ENCODE measurements at regions not wholly inside any gene's neighbourhood (a gene's known extent, or its start where the extent isn't known, plus 50 kb on each side); places are given as distances from the start of the nearest gene placed in this dataset.
A peak's percentile ranks its signal among the peaks of the same experiment; 100 is the strongest.

- peak in 7 of 8 donors; percentile 38 to 77 (median 71) for ATAC-seq
- Histone ChIP-seq H3K36me3 (no peaks in the 10 kb centered on the region), H3K27ac (peak overlapping the region in 1 of 10 donors; percentile 15), H3K27me3 (no peaks in the 10 kb centered on the region), H3K4me3 (no peak overlapping the region), H3K9me3 (peaks cover 0 to 6% (median 0%) of the 10 kb centered on the region in 11 donors), H3K4me1 (no peaks in the 10 kb centered on the region)
- WGBS, 2 donors: 62 to 66% methylated on average over 5 of the region's 5 CpGs
- TF ChIP-seq CTCF (IDR thresholded peaks at IDR 0.05): no peak
- DNase-seq: peak in 1 of 2 donors; percentile 20
- intact Hi-C loops (cut with DNase I): no loop called here
Observed at GRCh38 chr1:238409932-238410331, 519.2 kb upstream of the ZP4 start.

- Histone ChIP-seq H3K9me3 (peaks cover 0 to 6% (median 0%) of the 10 kb centered on the region in 11 donors), H3K36me3 (no peaks in the 10 kb centered on the region), H3K4me1 (no peaks in the 10 kb centered on the region), H3K27ac (peak overlapping the region in 1 of 10 donors; percentile 15), H3K27me3 (no peaks in the 10 kb centered on the region), H3K4me3 (no peak overlapping the region)
- ATAC-seq (peak in 7 of 8 donors; percentile 51 to 87 (median 64)), DNase-seq (peak in 1 of 2 donors; percentile 7)
- intact Hi-C loops (cut with DNase I): no loop called here
- no peak for TF ChIP-seq CTCF (IDR thresholded peaks at IDR 0.05)
- 64 to 69% methylated on average over 3 of the region's 3 CpGs for WGBS, 2 donors
Observed at GRCh38 chr1:238409191-238409850, 518.6 kb upstream of the ZP4 start.

- Histone ChIP-seq H3K4me1 (no peaks in the 10 kb centered on the region), H3K36me3 (no peaks in the 10 kb centered on the region), H3K27me3 (no peaks in the 10 kb centered on the region), H3K27ac (no peak overlapping the region), H3K9me3 (peaks cover 0 to 6% (median 0%) of the 10 kb centered on the region in 11 donors), H3K4me3 (no peak overlapping the region)
- DNase-seq (no peak), ATAC-seq (no peak)
- 90% methylated on average over 3 of the region's 3 CpGs for WGBS, 2 donors
- intact Hi-C loops (cut with DNase I): no loop called here
- TF ChIP-seq CTCF (IDR thresholded peaks at IDR 0.05): no peak
Observed at GRCh38 chr1:238408737-238409136, 518.0 kb upstream of the ZP4 start.

- DNase-seq (no peak), ATAC-seq (no peak)
- H3K9me3 ChIP-seq: peaks cover 0 to under 1% (median 0%) of the 10 kb centered on the region in 11 donors
- no peak overlapping the region for H3K27ac ChIP-seq
- whole genome bisulfite sequencing, 2 donors: 65 to 68% methylated on average over 3 of the region's 3 CpGs
- no peak overlapping the region for H3K4me3 ChIP-seq
- H3K4me1 ChIP-seq: no peaks in the 10 kb centered on the region
- H3K27me3 ChIP-seq: no peaks in the 10 kb centered on the region
- no peaks in the 10 kb centered on the region for H3K36me3 ChIP-seq
- TF ChIP-seq CTCF (IDR thresholded peaks at IDR 0.05): no peak
- intact Hi-C loops (cut with DNase I): no loop called here
Observed at GRCh38 chr1:238406098-238406860, 515.6 kb upstream of the ZP4 start.

All from heart right ventricle (tissue), 16 donors.